ENCODE measurements at regions not wholly inside any gene's neighbourhood (a gene's known extent, or its start where the extent isn't known, plus 50 kb on each side); places are given as distances from the start of the nearest gene placed in this dataset.
"Not testable (repeated sequence)": the region's sequence is repeated elsewhere in the genome, so short reads cannot be mapped to it uniquely, and the experiment has no call there.

- no peak for DNase-seq
Observed at GRCh38 chr6:132045877-132046276, 94.7 kb upstream of the CCN2 start.

- DNase-seq, result no peak
Observed at GRCh38 chr6:132043148-132043547, 92.0 kb upstream of the CCN2 start.

GRCh38 chr6:132041706-132042105 lies 90.5 kb upstream of the CCN2 start:
- no peak for DNase-seq

- DNase-seq, result no peak
Observed at GRCh38 chr6:132028029-132028428, 76.9 kb upstream of the CCN2 start.

- DNase-seq, result no peak
Observed at GRCh38 chr6:132025468-132025867, 74.3 kb upstream of the CCN2 start.

- DNase-seq, result no peak
Observed at GRCh38 chr6:132023490-132023889, 72.3 kb upstream of the CCN2 start.

GRCh38 chr6:132021552-132022375 lies 70.6 kb upstream of the CCN2 start:
- no peak for DNase-seq

GRCh38 chr6:132020918-132021317 lies 69.7 kb upstream of the CCN2 start:
- not testable (repeated sequence) for DNase-seq

GRCh38 chr6:132020138-132020581 lies 69.0 kb upstream of the CCN2 start:
- DNase-seq, result peak; percentile 28

GRCh38 chr6:132019586-132019985 lies 68.4 kb upstream of the CCN2 start:
- DNase-seq, result no peak

- no peak for DNase-seq
Observed at GRCh38 chr6:132017942-132018341, 66.8 kb upstream of the CCN2 start.

GRCh38 chr6:132016396-132016795 lies 65.2 kb upstream of the CCN2 start:
- no peak for DNase-seq

- DNase-seq, result no peak
Observed at GRCh38 chr6:132011582-132011981, 60.4 kb upstream of the CCN2 start.

GRCh38 chr6:132009175-132009574 lies 58.0 kb upstream of the CCN2 start:
- DNase-seq, result no peak

GRCh38 chr6:132007474-132008190 lies 56.5 kb upstream of the CCN2 start:
- DNase-seq, result no peak

GRCh38 chr6:132005178-132005577 lies 54.0 kb upstream of the CCN2 start:
- DNase-seq, result no peak

- no peak for DNase-seq
Observed at GRCh38 chr6:132004668-132005067, 53.5 kb upstream of the CCN2 start.

GRCh38 chr6:132003516-132004178 lies 52.5 kb upstream of the CCN2 start:
- DNase-seq, result no peak
